ENCODE measurements at regions not wholly inside any gene's neighbourhood (a gene's known extent, or its start where the extent isn't known, plus 50 kb on each side); places are given as distances from the start of the nearest gene placed in this dataset.

DNA sequence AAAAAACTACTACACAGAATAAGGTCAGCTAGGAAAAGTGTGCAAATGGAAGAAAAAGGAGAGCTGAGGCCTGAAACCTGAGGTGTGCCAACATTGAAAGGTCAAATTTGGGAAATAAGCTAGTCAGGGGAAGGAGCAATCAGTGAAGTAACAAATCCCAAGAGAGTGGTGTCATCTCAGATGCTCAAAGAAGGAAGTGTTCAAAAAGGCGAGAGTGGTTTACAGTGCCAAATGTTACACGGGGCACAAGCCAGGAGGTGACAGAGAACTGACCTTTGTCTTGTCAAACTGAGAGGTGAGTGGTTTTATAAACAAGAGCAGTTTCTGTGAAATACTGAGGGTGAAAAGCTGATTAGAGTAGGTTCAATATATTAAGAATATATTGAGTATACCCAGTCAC is 83.0 kb upstream of the TCF21 start:
- H3K9me3 ChIP-seq (ENCODE audit: insufficient read depth in 2 of 2, low read depth in 1 of 2, low read length in 1 of 2): peaks cover 6% of the 10 kb centered on the region in 2 experiments; a peak in 2 of 4 replicates
- no peak overlapping the region for H2AK5ac ChIP-seq (ENCODE audit: low read depth, low read length)
- H3K27ac ChIP-seq (ENCODE audit: low read depth, low read length): no peak overlapping the region
- no peak overlapping the region for H2AFZ ChIP-seq (ENCODE audit: low read length)
- no peak overlapping the region for H3K4ac ChIP-seq (replicated peaks; ENCODE audit: insufficient read length, low read depth, low read length)
- H4K20me1 ChIP-seq (replicated peaks in 1 of 2; ENCODE audit: control insufficient read depth in 1 of 2, insufficient read depth in 2 of 2, low read length in 2 of 2): no peaks in the 10 kb centered on the region
- H2BK20ac ChIP-seq (ENCODE audit: low read length): no peak overlapping the region
- H3K36me3 ChIP-seq (ENCODE audit: control insufficient read depth in 2 of 4, insufficient read depth in 4 of 4, low read length in 3 of 4): no peaks in the 10 kb centered on the region
- H2BK12ac ChIP-seq (ENCODE audit: low read depth, low read length): no peak overlapping the region
- H2BK120ac ChIP-seq (replicated peaks; ENCODE audit: low read depth, low read length): no peak overlapping the region
- FAIRE-seq: no peak
- no peak overlapping the region for H4K5ac ChIP-seq (ENCODE audit: insufficient read length, low read depth, low read length)
- DNase-seq (ENCODE audit: low read depth in 1 of 2, low spot score in 2 of 2): no peak
- no peaks in the 10 kb centered on the region for H3K27me3 ChIP-seq (replicated peaks in 1 of 4; ENCODE audit: control insufficient read depth in 3 of 4, extremely low read depth in 1 of 4, insufficient read depth in 3 of 4, low read length in 3 of 4)
- no peaks in the 10 kb centered on the region for H3K79me1 ChIP-seq (ENCODE audit: low read depth, low read length)
- H4K8ac ChIP-seq (ENCODE audit: extremely low read depth, insufficient read depth, low read length): no peak overlapping the region
- no peak overlapping the region for H3K56ac ChIP-seq (replicated peaks; ENCODE audit: insufficient read length, low read depth, low read length)
- no peak overlapping the region for H3K4me3 ChIP-seq (ENCODE audit: extremely low read depth in 1 of 4, insufficient read depth in 2 of 4, low read depth in 3 of 4, low read length in 4 of 4)
- H2BK5ac ChIP-seq (ENCODE audit: low read depth, low read length): no peak overlapping the region
- H3K23me2 ChIP-seq (ENCODE audit: low read depth, low read length): no peaks in the 10 kb centered on the region
- H3K9ac ChIP-seq (replicated peaks in 1 of 4; ENCODE audit: extremely low read depth in 1 of 4, low read depth in 3 of 4, low read length in 3 of 4): no peak overlapping the region
- no peak overlapping the region for H2BK15ac ChIP-seq (ENCODE audit: low read length)
- H3K79me2 ChIP-seq (ENCODE audit: control insufficient read depth in 1 of 2, insufficient read depth in 2 of 2, low read length in 2 of 2): no peaks in the 10 kb centered on the region
- H3K14ac ChIP-seq (ENCODE audit: insufficient read length): no peak overlapping the region
- H3K23ac ChIP-seq (ENCODE audit: insufficient read length): no peak overlapping the region
- CTCF ChIA-PET (ENCODE audit: partially characterized antibody): interaction anchor here (0.5 to 6.0 kb wide), 3 partner anchors 11 to 780 kb away, joined by 3 to 33 read pairs (median 3); no protein-coding TSS in a partner anchor
- POLR2A ChIA-PET (ENCODE audit: partially characterized antibody): no interaction called here
- 93% methylated on average over 2 of the region's 2 CpGs; no CpG with 5 or more reads in 1 of the 2 experiments for WGBS, 2 experiments (ENCODE audit: extremely low coverage in 1 of 2, insufficient coverage in 1 of 2, insufficient read length in 1 of 2, insufficient replicate concordance in 2 of 2, low coverage in 1 of 2, low lambda C conversion rate in 2 of 2, missing lambda C conversion rate in 1 of 2)
- no peak overlapping the region for H3K18ac ChIP-seq (ENCODE audit: extremely low read depth, low read length)
- no peaks in the 10 kb centered on the region for H3K4me1 ChIP-seq (replicated peaks in 1 of 4; ENCODE audit: control insufficient read depth in 3 of 4, insufficient read depth in 4 of 4, low read length in 3 of 4)
- H3K4me2 ChIP-seq (ENCODE audit: insufficient read depth in 1 of 2, low read depth in 2 of 2, low read length in 2 of 2): no peak overlapping the region
- H4K91ac ChIP-seq (replicated peaks; ENCODE audit: insufficient read length, low read length): no peak overlapping the region
- TF ChIP-seq SP1 (IDR thresholded peaks at IDR 0.05; ENCODE audit: low read depth, low read length): no peak
- no peak for TF ChIP-seq KDM1A (IDR thresholded peaks at IDR 0.05; ENCODE audit: borderline replicate concordance, low read length)
- no peak for TF ChIP-seq CHD2 (IDR thresholded peaks at IDR 0.05; ENCODE audit: low read length)
- TF ChIP-seq POLR2A (IDR thresholded peaks at IDR 0.05; ENCODE audit: control extremely low read depth in 1 of 2, low read depth in 2 of 2, low read length in 2 of 2): no peak
- TF ChIP-seq BRCA1 (IDR thresholded peaks at IDR 0.05; ENCODE audit: low read depth, low read length): no peak
- TF ChIP-seq JUN (IDR thresholded peaks at IDR 0.05; ENCODE audit: low read depth, low read length): no peak
- no peak for TF ChIP-seq SP2 (IDR thresholded peaks at IDR 0.05; ENCODE audit: low read length)
- TF ChIP-seq CBX5 (IDR thresholded peaks at IDR 0.05; ENCODE audit: low read depth, low read length): no peak
- no peak for TF ChIP-seq SAP30 (IDR thresholded peaks at IDR 0.05; ENCODE audit: insufficient read depth, insufficient replicate concordance, low read length)
- TF ChIP-seq EGR1 (IDR thresholded peaks at IDR 0.05; ENCODE audit: borderline replicate concordance, low read depth, low read length): no peak
- no peak for TF ChIP-seq SUZ12 (IDR thresholded peaks at IDR 0.05; ENCODE audit: low read length)
- no peak for TF ChIP-seq SIRT6 (IDR thresholded peaks at IDR 0.05; ENCODE audit: low read length)
- no peak for TF ChIP-seq SIN3A (conservative IDR thresholded peaks at IDR 0.05 in 1 of 2, IDR thresholded peaks at IDR 0.05 in 1 of 2; ENCODE audit: low read depth in 1 of 2, low read length in 2 of 2)
- TF ChIP-seq POU5F1 (IDR thresholded peaks at IDR 0.05; ENCODE audit: low read depth, low read length): no peak
- TF ChIP-seq RXRA (IDR thresholded peaks at IDR 0.05; ENCODE audit: insufficient read depth, low read depth, low read length): no peak
- no peak for TF ChIP-seq KDM4A (IDR thresholded peaks at IDR 0.05; ENCODE audit: low read depth, low read length, severe bottlenecking)
- no peak for TF ChIP-seq TAF7 (optimal IDR thresholded peaks at IDR 0.05; ENCODE audit: borderline replicate concordance, low read depth, low read length)

Measured in H1 (cell line).